ENCODE measurements at regions not wholly inside any gene's neighbourhood (a gene's known extent, or its start where the extent isn't known, plus 50 kb on each side); places are given as distances from the start of the nearest gene placed in this dataset.

- CTCF ChIA-PET = no interaction called here
- H3K4me3 ChIP-seq (ENCODE audit: low read depth, low read length) = no peak overlapping the region
- POLR2A ChIA-PET = no interaction called here
- TF ChIP-seq, protein P1, sequence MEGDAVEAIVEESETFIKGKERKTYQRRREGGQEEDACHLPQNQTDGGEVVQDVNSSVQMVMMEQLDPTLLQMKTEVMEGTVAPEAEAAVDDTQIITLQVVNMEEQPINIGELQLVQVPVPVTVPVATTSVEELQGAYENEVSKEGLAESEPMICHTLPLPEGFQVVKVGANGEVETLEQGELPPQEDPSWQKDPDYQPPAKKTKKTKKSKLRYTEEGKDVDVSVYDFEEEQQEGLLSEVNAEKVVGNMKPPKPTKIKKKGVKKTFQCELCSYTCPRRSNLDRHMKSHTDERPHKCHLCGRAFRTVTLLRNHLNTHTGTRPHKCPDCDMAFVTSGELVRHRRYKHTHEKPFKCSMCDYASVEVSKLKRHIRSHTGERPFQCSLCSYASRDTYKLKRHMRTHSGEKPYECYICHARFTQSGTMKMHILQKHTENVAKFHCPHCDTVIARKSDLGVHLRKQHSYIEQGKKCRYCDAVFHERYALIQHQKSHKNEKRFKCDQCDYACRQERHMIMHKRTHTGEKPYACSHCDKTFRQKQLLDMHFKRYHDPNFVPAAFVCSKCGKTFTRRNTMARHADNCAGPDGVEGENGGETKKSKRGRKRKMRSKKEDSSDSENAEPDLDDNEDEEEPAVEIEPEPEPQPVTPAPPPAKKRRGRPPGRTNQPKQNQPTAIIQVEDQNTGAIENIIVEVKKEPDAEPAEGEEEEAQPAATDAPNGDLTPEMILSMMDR (IDR thresholded peaks at IDR 0.05; ENCODE audit: insufficient read depth, low read length, missing control alignments) = no peak
- DNase-seq (ENCODE audit: low read depth, low spot score) = no peak
Measured at GRCh38 chr7:115132096-115132495, 210.2 kb downstream of the MDFIC start.

DNA sequence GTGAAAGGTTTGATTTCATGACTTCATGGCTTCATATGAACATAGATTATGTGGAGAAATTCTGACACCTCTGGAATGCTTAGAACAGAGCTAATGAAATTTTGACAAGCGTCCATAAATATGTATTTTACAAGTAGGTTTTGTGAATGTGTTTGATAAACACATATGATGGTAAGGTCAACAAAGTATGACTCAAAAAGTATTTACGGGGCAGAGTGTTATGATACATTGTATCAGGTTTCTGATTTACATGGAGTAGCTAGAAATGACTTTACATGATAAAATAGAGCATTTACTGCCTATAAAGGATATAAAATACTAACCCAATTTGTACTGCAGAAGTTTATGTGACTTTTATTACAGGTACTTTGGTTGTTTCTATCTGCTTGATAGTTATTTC lies 206.3 kb downstream of the MDFIC start:
- TF ChIP-seq, protein P1 (IDR thresholded peaks at IDR 0.05; ENCODE audit: insufficient read depth, low read length, missing control alignments) = no peak
- no peak overlapping the region for H3K4me3 ChIP-seq (ENCODE audit: low read depth, low read length)
- ChIA-PET POLR2A (no interaction called here), CTCF (interaction anchor here (0.5 kb wide), 1 partner anchor 261 kb away, joined by 3 read pairs; no protein-coding TSS in a partner anchor)
- no peak for DNase-seq (ENCODE audit: low read depth, low spot score)

GRCh38 chr7:115127399-115128021 lies 205.6 kb downstream of the MDFIC start:
- CTCF ChIA-PET = no interaction called here

DNA sequence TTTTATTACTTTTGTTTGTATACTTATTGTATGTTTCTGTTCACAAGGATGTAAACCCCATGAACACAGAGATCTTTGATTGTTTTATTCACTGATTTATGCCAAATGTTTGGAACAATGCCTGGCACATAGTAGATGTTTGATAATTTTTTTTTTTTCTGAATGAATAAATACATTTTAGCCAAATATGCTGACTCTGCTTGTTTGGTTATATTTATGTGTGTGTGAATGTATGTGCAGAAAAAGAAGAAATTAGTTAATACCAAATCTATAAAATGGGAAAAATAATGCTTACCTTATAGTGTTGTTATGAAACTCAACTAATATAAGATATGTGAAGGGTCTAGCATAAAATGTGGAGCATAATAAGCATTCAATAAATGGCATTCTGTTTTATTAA lies 203.9 kb downstream of the MDFIC start:
- ChIA-PET POLR2A (no interaction called here), CTCF (no interaction called here)

More at GRCh38 chr7:115127399-115128021, 205.6 kb downstream of the MDFIC start:
- TF ChIP-seq, protein P1 (IDR thresholded peaks at IDR 0.05; ENCODE audit: insufficient read depth, low read length, missing control alignments) = no peak
- no peak overlapping the region for H3K4me3 ChIP-seq (ENCODE audit: low read depth, low read length)
- POLR2A ChIA-PET = no interaction called here
- no peak for DNase-seq (ENCODE audit: low read depth, low spot score)

DNA sequence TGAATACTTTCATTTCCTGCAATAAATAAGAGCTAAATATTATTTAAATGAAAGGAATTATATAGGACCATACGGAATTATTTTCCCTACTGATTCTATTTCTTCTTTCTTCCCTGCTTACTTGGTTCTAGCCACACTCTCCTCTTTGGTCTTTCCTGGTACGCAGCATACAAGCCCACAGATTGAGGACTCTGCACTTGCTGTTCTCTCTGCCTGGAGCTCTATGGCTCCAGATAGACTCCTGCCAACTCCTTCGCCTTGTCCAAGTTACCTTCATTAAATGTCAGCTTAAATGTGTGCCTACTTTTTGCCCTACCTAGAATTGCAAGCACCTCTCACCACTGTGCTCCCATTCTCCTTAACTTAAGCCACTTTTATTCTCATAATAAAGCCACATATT lies 203.4 kb downstream of the MDFIC start:
- no peak overlapping the region for H3K4me3 ChIP-seq (ENCODE audit: low read depth, low read length)
- ChIA-PET CTCF (no interaction called here), POLR2A (no interaction called here)
- TF ChIP-seq, protein P1 (IDR thresholded peaks at IDR 0.05; ENCODE audit: insufficient read depth, low read length, missing control alignments) = no peak
- DNase-seq (ENCODE audit: low read depth, low spot score) = no peak

More for the DNA sequence above, 203.9 kb downstream of the MDFIC start:
- no peak for DNase-seq (ENCODE audit: low read depth, low spot score)
- no peak overlapping the region for H3K4me3 ChIP-seq (ENCODE audit: low read depth, low read length)
- TF ChIP-seq, protein P1 (IDR thresholded peaks at IDR 0.05; ENCODE audit: insufficient read depth, low read length, missing control alignments) = no peak

- H3K4me3 ChIP-seq (ENCODE audit: low read depth, low read length) = no peak overlapping the region
- POLR2A ChIA-PET = no interaction called here
- no peak for DNase-seq (ENCODE audit: low read depth, low spot score)
- CTCF ChIA-PET = no interaction called here
- TF ChIP-seq, protein P1 (IDR thresholded peaks at IDR 0.05; ENCODE audit: insufficient read depth, low read length, missing control alignments) = no peak
Measured at GRCh38 chr7:115124409-115124939, 202.6 kb downstream of the MDFIC start.
